ENCODE measurements at regions not wholly inside any gene's neighbourhood (a gene's known extent, or its start where the extent isn't known, plus 50 kb on each side); places are given as distances from the start of the nearest gene placed in this dataset.

GRCh38 chr19:56721714-56722113, 50.2 kb upstream of the ZNF835 start:
- POLR2A ChIA-PET: no interaction called here
- Mint-ChIP-seq H3K4me3 (no peak overlapping the region), H3K27ac (no peak overlapping the region), H3K27me3 (no peaks in the 10 kb centered on the region), H3K36me3 (ENCODE audit: low read depth) (peaks cover 48% of the 10 kb centered on the region), H3K4me1 (ENCODE audit: low read depth) (no peaks in the 10 kb centered on the region), H3K9me3 (peaks cover 22% of the 10 kb centered on the region)
- intact Hi-C loops (cut with DNase I, micrococcal nuclease): no loop called here
- H3K9me3 ChIP-seq (ENCODE audit: control insufficient read depth in 1 of 2, insufficient read depth in 1 of 2, low read length in 2 of 2): peaks cover 32 to 59% of the 10 kb centered on the region in 2 experiments
- no peak overlapping the region for H3K27ac ChIP-seq (ENCODE audit: low read depth in 1 of 2, low read length in 2 of 2)
- H3K4me1 ChIP-seq (ENCODE audit: insufficient read depth, low read length): no peaks in the 10 kb centered on the region
- H3K4me3 ChIP-seq (ENCODE audit: low read length): no peak overlapping the region
- no peak for DNase-seq
- ATAC-seq (ENCODE audit: poor library complexity): no peak
- TF ChIP-seq, protein P1, sequence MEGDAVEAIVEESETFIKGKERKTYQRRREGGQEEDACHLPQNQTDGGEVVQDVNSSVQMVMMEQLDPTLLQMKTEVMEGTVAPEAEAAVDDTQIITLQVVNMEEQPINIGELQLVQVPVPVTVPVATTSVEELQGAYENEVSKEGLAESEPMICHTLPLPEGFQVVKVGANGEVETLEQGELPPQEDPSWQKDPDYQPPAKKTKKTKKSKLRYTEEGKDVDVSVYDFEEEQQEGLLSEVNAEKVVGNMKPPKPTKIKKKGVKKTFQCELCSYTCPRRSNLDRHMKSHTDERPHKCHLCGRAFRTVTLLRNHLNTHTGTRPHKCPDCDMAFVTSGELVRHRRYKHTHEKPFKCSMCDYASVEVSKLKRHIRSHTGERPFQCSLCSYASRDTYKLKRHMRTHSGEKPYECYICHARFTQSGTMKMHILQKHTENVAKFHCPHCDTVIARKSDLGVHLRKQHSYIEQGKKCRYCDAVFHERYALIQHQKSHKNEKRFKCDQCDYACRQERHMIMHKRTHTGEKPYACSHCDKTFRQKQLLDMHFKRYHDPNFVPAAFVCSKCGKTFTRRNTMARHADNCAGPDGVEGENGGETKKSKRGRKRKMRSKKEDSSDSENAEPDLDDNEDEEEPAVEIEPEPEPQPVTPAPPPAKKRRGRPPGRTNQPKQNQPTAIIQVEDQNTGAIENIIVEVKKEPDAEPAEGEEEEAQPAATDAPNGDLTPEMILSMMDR (IDR thresholded peaks at IDR 0.05): no peak
- no peaks in the 10 kb centered on the region for H3K36me3 ChIP-seq (ENCODE audit: insufficient read depth, low read length)
- H3K27me3 ChIP-seq (ENCODE audit: control insufficient read depth in 1 of 2, insufficient read depth in 2 of 2, low read length in 2 of 2): no peaks in the 10 kb centered on the region
- CTCF ChIA-PET: no interaction called here

All from CD4-positive, alpha-beta T cell (primary cell).